NCI-H82 (cell line): ENCODE measurements at regions not wholly inside any gene's neighbourhood (a gene's known extent, or its start where the extent isn't known, plus 50 kb on each side); places are given as distances from the start of the nearest gene placed in this dataset.

ENCODE experiments used
- DNase-seq: peaks from one replicate; lab custom pipeline; 2025; lab: John Stamatoyannopoulos, UW

- DNase-seq, result no peak
These were observed 1237.7 kb upstream of the PCDH20 start for GRCh38 chr13:62653371-62653770.

DNA sequence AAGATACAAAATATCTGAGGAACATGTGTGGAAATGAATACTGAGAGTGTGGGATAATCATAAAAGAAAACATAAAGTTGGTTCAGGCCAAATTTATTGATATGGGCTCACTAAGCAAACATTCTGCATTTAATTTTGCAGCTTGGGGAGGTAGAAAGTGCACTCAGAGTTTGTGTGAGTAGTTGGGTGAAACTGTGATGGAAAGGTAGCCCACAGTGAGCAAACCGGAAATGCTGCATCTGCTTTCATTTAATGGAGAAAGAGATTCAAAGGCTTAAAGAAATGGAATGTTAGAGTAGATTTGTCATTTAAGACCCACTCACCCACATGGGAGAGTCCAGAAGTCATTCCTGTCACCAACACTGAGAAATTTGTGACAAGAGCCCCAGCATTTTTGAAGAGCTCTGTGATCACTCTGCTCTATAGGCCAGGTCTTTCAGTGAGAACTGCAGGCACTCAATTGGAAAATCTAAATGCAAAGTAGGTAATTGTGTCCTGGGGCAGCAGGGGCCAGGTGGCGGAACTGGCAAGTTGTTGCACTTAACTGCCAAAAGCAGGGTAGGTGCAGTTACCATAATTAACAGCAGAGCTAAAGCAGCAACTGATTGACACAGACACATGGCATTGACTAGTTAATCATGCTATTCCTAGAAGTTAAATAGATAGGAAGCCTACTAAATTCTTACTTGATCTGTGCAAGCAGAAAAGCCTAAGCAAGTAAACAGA, 1228.3 kb upstream of the PCDH20 start:
- peak; percentile 22 for DNase-seq

DNA sequence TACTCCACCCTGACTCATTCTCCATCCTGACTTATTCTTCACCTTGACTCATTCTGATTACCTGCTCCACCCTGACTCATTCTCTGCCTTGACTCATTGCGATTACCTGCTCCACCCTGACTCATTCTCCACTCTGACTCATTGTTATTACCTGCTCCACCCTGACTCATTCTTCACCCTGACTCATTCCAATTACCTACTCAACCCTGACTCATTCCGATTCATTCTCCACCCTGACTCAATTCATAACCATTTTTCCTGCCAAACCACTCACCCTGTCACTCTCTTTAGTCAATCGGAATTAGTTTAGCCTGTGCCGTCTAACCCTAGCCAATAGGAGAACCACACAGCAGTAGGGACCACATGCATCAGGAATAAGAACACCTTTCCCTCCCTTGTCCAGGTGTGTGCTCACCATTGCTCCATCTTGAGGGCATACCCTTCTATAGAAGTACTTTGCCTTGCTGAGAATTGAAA, 1227.4 kb upstream of the PCDH20 start:
- DNase-seq, result no peak

DNA sequence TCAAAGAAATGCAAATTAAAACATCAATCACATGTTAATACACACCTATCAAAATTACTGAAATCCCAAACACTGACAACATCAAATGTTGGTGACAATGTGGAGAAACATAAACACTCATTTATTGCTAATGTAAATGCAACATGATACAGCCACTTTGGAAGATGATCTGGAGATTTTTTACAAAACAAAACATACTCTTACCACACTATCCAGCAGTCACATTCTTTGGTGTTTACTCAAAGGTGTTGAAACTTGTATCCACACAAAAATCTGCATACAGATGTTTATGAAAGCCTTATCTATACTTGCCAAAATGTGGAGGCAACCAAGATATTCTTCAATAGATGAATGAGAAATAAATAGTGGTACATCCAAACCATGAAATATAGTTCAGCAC, 1219.5 kb upstream of the PCDH20 start:
- no peak for DNase-seq

- DNase-seq, result no peak
These were observed 1217.8 kb upstream of the PCDH20 start for GRCh38 chr13:62633448-62633847.

DNA sequence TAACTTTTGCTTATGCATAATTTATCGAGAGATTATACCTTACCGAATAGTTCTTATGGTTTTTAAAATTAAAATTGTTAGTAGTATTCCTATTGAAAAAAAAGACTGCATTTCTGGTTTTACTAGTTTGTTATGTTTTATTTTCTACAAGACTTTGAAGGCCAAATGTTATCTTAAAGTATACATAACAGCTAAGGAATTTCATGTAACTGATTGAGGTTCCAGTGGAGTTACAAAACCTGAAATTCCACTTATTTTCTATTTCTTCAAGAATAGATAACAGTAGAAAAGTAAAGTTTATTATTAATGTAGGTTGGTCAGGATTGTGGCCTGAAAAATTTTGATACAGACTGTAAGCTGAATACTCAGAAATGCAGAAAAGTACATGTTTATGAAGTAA, 1216.0 kb upstream of the PCDH20 start:
- DNase-seq, result no peak

GRCh38 chr13:62631124-62631523, 1215.5 kb upstream of the PCDH20 start:
- no peak for DNase-seq

DNA sequence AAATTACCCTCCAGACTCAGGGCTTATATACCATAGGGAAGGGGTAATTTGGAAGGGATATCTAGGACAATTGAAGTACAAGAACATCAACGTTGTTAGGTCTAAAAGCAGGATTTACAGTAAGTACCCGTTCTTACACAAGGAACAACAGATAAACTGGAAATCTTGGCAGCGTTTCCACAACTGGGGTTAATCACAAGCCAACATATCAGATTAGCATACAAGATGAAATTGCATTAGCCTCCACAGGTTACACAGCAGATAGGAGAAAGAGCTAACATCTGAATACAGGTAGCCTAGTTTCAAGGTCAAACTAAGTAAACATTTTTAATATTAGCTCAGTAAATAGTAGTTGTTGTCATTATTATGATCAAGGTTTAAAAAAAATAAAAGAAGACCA, 1214.0 kb upstream of the PCDH20 start:
- peak; percentile 55 for DNase-seq

- DNase-seq, result no peak
These were observed 1211.6 kb upstream of the PCDH20 start for GRCh38 chr13:62627226-62627625.

- DNase-seq, result no peak
These were observed 1211.1 kb upstream of the PCDH20 start for GRCh38 chr13:62626771-62627170.

- DNase-seq, result no peak
These were observed 1209.7 kb upstream of the PCDH20 start for GRCh38 chr13:62625214-62625881.

- DNase-seq, result no peak
These were observed 1198.2 kb upstream of the PCDH20 start for GRCh38 chr13:62613819-62614218.

DNA sequence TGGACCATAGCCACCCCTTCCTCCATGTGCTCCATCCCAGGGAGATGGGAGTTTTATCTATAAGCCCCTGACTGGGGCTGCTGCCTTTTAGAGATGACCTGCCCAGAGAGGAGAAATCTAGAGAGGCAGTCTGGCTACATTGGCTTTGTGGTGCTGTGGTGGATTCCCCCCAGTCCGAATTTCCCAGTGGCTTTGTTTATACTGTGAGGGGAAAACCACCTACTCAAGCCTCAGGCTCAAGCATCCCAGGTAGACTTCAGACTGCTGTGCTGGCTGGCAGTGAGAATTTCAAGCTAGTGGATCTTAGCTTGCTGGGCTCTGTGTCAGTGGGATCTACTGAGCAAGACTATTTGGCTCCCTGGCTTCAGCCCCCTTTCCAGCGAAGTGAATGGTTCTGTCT, 1195.7 kb upstream of the PCDH20 start:
- DNase-seq, result no peak

- DNase-seq, result peak; percentile 23
These were observed 1183.1 kb upstream of the PCDH20 start for GRCh38 chr13:62598708-62599107.

DNA sequence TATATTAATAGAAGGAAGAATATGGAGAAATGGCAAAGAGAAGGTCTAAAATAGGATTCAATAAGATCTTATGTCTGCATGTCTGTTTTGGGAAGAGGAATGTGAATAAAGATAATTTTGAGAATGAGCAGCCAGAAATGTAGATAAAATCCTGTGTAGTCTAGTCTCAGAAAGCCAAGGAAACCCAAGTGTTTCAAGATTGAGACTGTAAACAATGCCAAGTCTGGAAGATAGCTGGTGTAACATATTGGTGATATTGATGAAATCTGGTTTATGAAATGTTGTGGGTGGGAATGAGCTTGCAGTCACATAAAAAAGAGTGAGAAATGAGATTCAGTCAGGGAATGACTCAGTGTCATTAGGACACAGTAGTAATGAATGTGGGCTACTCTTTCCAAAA, 1180.3 kb upstream of the PCDH20 start:
- DNase-seq, result no peak

DNA sequence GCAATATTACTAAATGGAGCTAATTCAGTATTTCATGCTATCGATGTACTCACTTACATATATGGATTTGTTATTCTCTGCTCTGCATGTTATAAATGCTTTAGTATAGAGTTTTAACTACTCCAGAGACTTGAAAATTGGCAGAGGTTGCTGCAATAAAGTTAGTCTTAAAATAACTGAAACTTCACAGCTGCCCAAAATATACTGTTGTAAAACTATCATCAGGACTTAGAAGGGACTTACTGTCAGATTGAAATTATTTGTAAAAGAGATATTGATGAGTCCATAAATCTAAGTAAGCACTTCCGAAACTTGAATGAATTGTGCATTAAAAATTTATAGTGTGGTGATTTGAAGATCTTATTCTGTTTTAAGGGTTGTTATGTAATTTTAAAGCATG, 1178.2 kb upstream of the PCDH20 start:
- DNase-seq, result no peak

- DNase-seq, result no peak
These were observed 1167.8 kb upstream of the PCDH20 start for GRCh38 chr13:62583466-62583865.

GRCh38 chr13:62578402-62578801, 1162.8 kb upstream of the PCDH20 start:
- no peak for DNase-seq

DNA sequence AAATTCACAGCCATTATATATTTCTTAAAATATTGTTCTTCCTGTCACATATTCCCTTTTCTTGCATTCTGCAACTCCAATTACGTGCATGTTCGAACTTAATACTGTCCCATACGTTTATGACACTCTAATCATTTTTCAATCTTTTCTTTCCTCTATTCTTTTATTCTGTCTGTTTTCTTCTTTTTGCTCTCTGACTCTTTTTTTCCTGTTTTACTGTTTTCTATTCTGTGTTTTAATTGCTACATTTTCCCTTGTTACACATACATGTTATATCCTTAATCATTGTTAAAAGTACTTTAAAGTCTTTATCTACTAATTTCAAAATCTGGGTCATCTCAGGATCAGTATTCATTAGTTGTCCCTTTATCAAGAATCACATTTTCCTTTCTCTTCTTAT, 1149.1 kb upstream of the PCDH20 start:
- no peak for DNase-seq

DNA sequence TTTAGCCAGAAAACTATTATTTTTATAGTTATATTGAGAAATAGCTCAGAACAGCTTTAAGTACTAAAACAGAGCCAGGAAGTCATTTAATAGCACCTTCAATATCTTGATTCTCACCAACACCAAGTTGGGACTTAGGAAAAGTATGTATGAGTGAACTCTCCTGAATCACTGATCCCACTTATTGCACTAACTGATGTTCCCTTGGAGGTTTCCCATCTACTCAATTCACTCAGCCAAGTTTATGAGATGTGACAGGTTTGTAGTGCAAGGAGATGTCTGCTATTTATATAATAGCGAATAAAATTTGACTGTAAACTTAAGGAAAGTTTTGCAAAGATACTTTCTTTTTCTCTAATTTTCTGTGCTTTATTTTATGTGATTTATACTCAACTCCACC, 1147.6 kb upstream of the PCDH20 start:
- DNase-seq, result no peak

DNA sequence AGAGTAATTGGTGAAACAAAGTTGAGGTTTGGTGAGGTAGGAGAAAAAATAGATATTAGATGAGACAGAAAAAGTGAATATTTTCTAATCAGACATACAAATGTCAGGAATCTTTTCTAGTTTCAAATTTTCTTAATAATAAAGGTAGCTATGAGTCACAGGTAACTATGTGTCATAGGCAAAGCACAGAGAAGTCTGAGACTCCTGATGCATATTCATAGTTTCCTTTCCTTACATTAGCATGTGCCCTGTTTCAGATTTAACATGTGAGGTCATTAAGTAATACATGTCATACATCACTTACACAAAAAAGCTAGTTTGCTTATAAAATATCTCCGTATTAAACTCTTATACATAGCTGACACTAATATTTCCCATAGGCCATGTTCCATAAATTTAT, 1141.3 kb upstream of the PCDH20 start:
- DNase-seq, result no peak

DNA sequence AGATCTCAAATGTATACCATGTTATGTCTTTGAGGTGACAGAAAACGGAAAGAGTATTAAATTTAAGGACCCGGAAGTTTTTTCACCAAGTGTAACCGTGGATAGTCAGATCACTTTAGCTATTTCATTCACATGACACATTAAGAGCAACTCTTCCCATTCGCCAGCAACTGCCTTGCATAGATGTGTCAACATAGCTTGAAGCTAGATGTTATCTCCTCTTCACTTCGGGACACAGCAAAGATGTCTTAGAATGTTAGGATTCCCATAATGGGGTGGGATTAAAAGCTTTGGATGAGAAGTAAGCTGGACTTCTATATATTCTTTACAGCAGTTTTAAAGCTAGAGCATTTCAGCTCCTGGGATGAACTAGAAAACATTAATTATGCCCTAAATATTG, 1135.9 kb upstream of the PCDH20 start:
- DNase-seq, result no peak

GRCh38 chr13:62544928-62545327, 1129.3 kb upstream of the PCDH20 start:
- DNase-seq, result no peak

- peak; percentile 10 for DNase-seq
These were observed 1121.9 kb upstream of the PCDH20 start for GRCh38 chr13:62537593-62537992.
